Neural cell (in vitro differentiated cells): ENCODE measurements at regions not wholly inside any gene's neighbourhood (a gene's known extent, or its start where the extent isn't known, plus 50 kb on each side); places are given as distances from the start of the nearest gene placed in this dataset.

Experiments
- EP300 ChIP-seq: fragments of 450-650 bp; conservative IDR thresholded peaks from 2 replicates; pipeline ENCODE4 v1.6.1; 2014; ENCODE audit warnings: antibody characterized with exemption, mild to moderate bottlenecking, moderate library complexity; ENCODE audit not compliant: poor library complexity, severe bottlenecking
- EZH2 ChIP-seq: fragments of 200-600, 300-800 bp; shearing (Covaris generic), sonication (generic); IDR thresholded peaks from 2 replicates; pipeline ENCODE4 v1.6.1; 2014; ENCODE audit warnings: antibody characterized with exemption, low read length, borderline replicate concordance, mild to moderate bottlenecking; ENCODE audit not compliant: insufficient read depth, poor library complexity, severe bottlenecking
- MXI1 ChIP-seq: fragments of 450-650 bp; conservative IDR thresholded peaks from 2 replicates; pipeline ENCODE4 v1.6.1; 2014; ENCODE audit warnings: antibody characterized with exemption, mild to moderate bottlenecking; ENCODE audit not compliant: poor library complexity, severe bottlenecking
- POLR2AphosphoS5 ChIP-seq: IDR thresholded peaks from 2 replicates; pipeline ENCODE4 v1.6.1; 2012
- RAD21 ChIP-seq: fragments of 450-650 bp; conservative IDR thresholded peaks from 2 replicates; pipeline ENCODE4 v1.6.1; 2014; ENCODE audit warnings: antibody characterized with exemption, mild to moderate bottlenecking, moderate library complexity
- SMC3 ChIP-seq: fragments of 450-650 bp; conservative IDR thresholded peaks from 2 replicates; pipeline ENCODE4 v1.6.1; 2014; ENCODE audit warnings: antibody characterized with exemption, mild to moderate bottlenecking, moderate library complexity; ENCODE audit not compliant: poor library complexity
- TAF1 ChIP-seq: IDR thresholded peaks from 2 replicates; pipeline ENCODE4 v1.6.1; 2012; ENCODE audit warnings: low read depth
- TF ChIP-seq, protein P1 (sequence below): fragments of 450-650 bp; IDR thresholded peaks from 2 replicates; pipeline ENCODE4 v1.5.1; 2014; ENCODE audit warnings: antibody characterized with exemption, mild to moderate bottlenecking, moderate library complexity; ENCODE audit not compliant: poor library complexity, severe bottlenecking
- TF ChIP-seq, protein P2 (sequence below): IDR thresholded peaks from 2 replicates; pipeline ENCODE4 v1.6.1; 2012; ENCODE audit warnings: borderline replicate concordance

DNA sequence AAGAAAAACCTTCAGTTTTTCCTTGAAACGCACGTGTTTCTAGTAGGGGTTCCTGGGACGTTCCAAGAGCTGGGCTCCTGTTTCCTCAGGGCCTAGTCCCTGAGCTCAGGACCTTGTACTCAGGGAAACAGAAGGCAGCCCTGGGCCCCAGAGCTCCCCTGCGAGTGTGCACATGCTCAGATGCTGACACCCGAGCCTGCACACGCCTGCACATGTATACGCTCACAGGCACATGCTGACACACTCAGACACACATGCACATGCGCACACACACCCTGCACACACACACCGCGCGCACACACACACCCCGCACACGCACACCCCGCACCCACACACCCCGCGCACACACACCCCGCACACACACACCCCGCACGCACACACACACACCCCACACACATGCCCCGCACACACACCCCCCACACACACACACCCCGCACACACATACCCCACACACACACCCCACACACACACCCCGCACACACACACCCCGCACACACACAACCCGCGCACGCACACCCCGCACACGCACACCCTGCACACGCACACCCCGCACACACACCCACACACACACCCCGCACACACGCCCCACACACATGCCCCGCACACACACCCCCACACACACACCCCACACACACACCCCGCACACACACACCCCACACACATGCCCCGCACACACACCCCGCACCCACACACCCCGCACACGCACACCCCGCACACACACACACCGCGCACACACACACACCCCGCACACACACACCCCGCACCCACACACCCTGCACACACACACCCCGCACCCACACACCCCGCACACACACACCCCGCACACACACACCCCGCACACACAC, 52.2 kb downstream of the CALML3 start:
- TF ChIP-seq, protein P1, sequence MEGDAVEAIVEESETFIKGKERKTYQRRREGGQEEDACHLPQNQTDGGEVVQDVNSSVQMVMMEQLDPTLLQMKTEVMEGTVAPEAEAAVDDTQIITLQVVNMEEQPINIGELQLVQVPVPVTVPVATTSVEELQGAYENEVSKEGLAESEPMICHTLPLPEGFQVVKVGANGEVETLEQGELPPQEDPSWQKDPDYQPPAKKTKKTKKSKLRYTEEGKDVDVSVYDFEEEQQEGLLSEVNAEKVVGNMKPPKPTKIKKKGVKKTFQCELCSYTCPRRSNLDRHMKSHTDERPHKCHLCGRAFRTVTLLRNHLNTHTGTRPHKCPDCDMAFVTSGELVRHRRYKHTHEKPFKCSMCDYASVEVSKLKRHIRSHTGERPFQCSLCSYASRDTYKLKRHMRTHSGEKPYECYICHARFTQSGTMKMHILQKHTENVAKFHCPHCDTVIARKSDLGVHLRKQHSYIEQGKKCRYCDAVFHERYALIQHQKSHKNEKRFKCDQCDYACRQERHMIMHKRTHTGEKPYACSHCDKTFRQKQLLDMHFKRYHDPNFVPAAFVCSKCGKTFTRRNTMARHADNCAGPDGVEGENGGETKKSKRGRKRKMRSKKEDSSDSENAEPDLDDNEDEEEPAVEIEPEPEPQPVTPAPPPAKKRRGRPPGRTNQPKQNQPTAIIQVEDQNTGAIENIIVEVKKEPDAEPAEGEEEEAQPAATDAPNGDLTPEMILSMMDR = no peak
- TF ChIP-seq MXI1 (no peak), POLR2AphosphoS5 (no peak), RAD21 (no peak), EP300 (no peak), EZH2 (no peak), TAF1 (no peak), SMC3 (no peak)
- TF ChIP-seq, protein P2, sequence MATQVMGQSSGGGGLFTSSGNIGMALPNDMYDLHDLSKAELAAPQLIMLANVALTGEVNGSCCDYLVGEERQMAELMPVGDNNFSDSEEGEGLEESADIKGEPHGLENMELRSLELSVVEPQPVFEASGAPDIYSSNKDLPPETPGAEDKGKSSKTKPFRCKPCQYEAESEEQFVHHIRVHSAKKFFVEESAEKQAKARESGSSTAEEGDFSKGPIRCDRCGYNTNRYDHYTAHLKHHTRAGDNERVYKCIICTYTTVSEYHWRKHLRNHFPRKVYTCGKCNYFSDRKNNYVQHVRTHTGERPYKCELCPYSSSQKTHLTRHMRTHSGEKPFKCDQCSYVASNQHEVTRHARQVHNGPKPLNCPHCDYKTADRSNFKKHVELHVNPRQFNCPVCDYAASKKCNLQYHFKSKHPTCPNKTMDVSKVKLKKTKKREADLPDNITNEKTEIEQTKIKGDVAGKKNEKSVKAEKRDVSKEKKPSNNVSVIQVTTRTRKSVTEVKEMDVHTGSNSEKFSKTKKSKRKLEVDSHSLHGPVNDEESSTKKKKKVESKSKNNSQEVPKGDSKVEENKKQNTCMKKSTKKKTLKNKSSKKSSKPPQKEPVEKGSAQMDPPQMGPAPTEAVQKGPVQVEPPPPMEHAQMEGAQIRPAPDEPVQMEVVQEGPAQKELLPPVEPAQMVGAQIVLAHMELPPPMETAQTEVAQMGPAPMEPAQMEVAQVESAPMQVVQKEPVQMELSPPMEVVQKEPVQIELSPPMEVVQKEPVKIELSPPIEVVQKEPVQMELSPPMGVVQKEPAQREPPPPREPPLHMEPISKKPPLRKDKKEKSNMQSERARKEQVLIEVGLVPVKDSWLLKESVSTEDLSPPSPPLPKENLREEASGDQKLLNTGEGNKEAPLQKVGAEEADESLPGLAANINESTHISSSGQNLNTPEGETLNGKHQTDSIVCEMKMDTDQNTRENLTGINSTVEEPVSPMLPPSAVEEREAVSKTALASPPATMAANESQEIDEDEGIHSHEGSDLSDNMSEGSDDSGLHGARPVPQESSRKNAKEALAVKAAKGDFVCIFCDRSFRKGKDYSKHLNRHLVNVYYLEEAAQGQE = no peak
